ENCODE measurements at regions not wholly inside any gene's neighbourhood (a gene's known extent, or its start where the extent isn't known, plus 50 kb on each side); places are given as distances from the start of the nearest gene placed in this dataset.

- Mint-ChIP-seq H3K4me3 (no peak overlapping the region), H3K9me3 (peaks cover 11 to 50% (median 32%) of the 10 kb centered on the region in 9 donors), H3K27me3 (no peaks in the 10 kb centered on the region), H3K27ac (peak overlapping the region in 1 of 10 donors; percentile 46), H3K4me1 (peaks cover 0 to under 1% (median 0%) of the 10 kb centered on the region in 4 donors), H3K36me3 (peaks cover 31 to 59% (median 48%) of the 10 kb centered on the region in 3 donors)
- POLR2A ChIA-PET: no interaction called here
- ATAC-seq: no peak
- DNase-seq: no peak
Observed at GRCh38 chr4:128403586-128403985, 116.0 kb upstream of the PGRMC2 start.

DNA sequence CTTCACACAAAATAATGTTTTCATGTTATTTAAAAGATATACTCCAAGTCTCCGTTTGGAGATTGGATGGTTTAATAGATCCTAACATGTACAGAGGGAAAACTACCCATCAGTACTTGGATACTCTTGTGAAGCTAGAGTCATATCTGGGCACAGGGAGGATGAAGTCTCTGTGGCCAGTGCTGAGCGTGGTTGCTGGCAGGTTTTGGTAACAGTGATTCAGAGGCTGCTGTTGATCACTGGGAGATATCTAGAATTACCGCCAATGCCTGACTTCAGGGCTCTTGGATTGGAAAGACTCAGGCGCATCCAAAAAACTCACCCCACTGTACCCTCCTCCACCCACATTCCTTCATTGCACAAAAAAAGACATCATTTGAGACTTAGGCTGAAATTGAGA, 107.2 kb upstream of the PGRMC2 start:
- POLR2A ChIA-PET: no interaction called here
- Mint-ChIP-seq H3K4me3 (no peak overlapping the region), H3K9me3 (peaks cover 0 to 16% (median 3%) of the 10 kb centered on the region in 9 donors), H3K36me3 (peaks cover under 1 to 10% (median 4%) of the 10 kb centered on the region in 3 donors), H3K4me1 (peaks cover 0 to 2% (median 0%) of the 10 kb centered on the region in 4 donors), H3K27ac (no peak overlapping the region), H3K27me3 (no peaks in the 10 kb centered on the region)
- no peak for ATAC-seq
- DNase-seq: no peak

DNA sequence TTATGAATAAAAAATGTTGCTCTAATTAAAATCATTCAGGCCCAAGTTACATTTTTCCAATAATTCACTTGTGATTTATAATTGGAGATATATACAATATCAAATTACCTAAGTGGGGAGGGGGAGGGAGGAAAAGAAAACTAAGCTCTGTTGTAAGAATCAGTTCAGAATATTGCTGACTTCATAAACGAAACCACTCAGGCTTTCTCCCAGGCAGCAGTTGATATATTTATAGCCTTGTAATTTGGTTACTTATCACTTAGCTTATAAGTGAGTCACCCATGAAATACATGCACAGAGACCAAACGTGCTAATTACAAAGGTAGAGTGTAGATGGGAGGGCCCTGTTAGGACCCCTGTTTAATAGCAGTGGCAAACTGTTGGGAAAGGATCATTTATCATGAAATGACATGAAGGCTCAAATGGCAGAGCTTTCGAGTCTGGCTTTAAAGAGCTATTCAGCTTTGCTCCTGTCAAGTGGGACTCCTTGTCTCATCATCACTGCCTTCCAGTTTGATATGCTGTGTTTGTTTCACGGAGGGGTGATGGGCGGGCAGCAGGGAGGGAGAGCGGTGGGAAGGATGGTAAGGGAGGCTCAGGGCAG, 105.6 kb upstream of the PGRMC2 start:
- Mint-ChIP-seq H3K4me3 (no peak overlapping the region), H3K9me3 (peaks cover 0 to 11% (median 2%) of the 10 kb centered on the region in 9 donors), H3K27ac (no peak overlapping the region), H3K36me3 (peaks cover 0 to 3% (median 2%) of the 10 kb centered on the region in 3 donors), H3K4me1 (peaks cover 0 to 2% (median 0%) of the 10 kb centered on the region in 4 donors), H3K27me3 (no peaks in the 10 kb centered on the region)
- POLR2A ChIA-PET: no interaction called here
- no peak for ATAC-seq
- DNase-seq: no peak

DNA sequence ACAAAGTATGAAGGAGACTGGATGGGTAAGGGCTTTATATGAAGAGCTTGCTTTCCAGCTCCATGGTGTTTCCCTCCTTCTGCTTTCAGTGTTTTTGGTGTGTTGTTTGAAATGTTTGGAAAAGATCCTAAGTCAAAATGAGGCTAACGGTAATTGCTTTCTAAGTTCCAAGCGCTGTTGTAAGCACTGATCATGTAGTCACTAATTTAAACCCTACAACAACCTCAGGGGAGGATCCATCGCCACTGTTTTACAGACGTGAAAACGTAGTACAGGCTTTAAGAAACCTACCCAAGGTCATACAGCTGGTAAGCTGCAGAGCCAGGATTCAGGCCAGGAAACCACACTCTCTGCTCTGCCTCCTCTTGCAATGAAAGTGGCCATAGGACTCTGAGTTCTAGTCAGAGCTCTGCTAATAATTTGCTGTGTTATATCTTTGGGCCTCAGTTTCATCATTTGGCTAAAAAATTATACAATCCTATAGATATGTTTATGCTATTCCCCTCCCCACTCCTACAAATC, 102.9 kb upstream of the PGRMC2 start:
- POLR2A ChIA-PET: no interaction called here
- Mint-ChIP-seq H3K4me1 (peaks cover 0 to 2% (median 0%) of the 10 kb centered on the region in 4 donors), H3K27ac (no peak overlapping the region), H3K36me3 (no peaks in the 10 kb centered on the region), H3K4me3 (no peak overlapping the region), H3K9me3 (no peaks in the 10 kb centered on the region), H3K27me3 (no peaks in the 10 kb centered on the region)
- no peak for DNase-seq
- ATAC-seq: no peak

GRCh38 chr4:128388796-128389195, 101.2 kb upstream of the PGRMC2 start:
- Mint-ChIP-seq H3K4me1 (peaks cover 0 to 2% (median 0%) of the 10 kb centered on the region in 4 donors), H3K4me3 (no peak overlapping the region), H3K27me3 (no peaks in the 10 kb centered on the region), H3K36me3 (no peaks in the 10 kb centered on the region), H3K9me3 (no peaks in the 10 kb centered on the region), H3K27ac (no peak overlapping the region)
- ATAC-seq (no peak), DNase-seq (no peak)
- POLR2A ChIA-PET: no interaction called here

DNA sequence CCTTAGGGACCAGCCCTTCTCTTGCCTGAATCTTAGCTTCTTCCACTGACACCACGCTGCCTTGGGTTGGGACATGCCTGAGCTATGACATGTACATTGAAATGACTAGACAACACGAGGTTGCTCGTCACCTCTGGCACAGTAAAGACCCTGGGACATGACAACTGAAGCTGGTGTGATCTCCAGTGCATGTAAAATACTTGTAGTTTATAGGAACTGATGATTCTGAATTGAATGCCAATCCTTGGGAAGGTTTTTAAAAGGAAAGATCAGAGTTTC, 100.7 kb upstream of the PGRMC2 start:
- no peaks in the 10 kb centered on the region for H3K36me3 Mint-ChIP-seq
- POLR2A ChIA-PET: no interaction called here
- ATAC-seq (no peak), DNase-seq (no peak)
- H3K4me3 Mint-ChIP-seq: no peak overlapping the region
- peaks cover 0 to 2% (median 0%) of the 10 kb centered on the region in 4 donors for H3K4me1 Mint-ChIP-seq
- H3K27me3 Mint-ChIP-seq: no peaks in the 10 kb centered on the region
- H3K9me3 Mint-ChIP-seq: no peaks in the 10 kb centered on the region
- H3K27ac Mint-ChIP-seq: no peak overlapping the region

DNA sequence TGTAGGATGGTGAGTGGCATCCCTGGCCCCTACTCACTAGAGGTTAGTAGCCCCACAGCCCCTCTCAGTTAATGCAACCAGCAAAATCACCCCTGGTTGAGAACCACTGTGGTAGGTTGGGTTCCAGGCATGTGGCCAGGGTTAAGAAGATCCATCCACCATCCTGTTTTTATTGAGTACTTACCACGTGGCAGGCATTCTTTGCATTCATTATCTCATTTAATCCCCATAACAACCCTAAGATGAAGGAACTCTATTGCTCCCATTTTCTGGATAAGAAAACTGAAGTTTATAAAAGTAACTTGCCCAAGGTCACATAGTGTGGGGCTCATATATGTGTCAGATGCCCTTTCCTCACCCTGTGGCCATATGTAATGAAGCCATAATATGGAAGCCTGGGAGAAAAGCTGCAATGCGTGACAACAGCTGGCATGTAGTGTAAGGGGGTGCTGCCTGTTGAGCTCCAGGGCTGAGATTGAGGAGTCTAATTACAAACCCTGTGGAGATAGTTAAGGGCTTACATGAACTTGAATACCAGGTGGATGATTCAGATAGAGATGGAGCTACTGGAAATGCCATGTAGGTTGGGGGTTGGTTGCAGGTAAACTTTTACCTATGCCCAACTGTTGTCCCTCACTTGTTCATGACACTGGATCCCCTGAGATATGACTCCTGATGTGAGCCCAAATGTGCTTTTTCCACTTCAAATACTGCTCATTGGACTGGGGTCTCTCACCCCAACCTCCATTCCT, 100.2 kb upstream of the PGRMC2 start:
- Mint-ChIP-seq H3K4me1 (peaks cover 0 to 2% (median 0%) of the 10 kb centered on the region in 4 donors), H3K27me3 (no peaks in the 10 kb centered on the region), H3K27ac (no peak overlapping the region), H3K4me3 (no peak overlapping the region), H3K36me3 (no peaks in the 10 kb centered on the region), H3K9me3 (no peaks in the 10 kb centered on the region)
- POLR2A ChIA-PET: no interaction called here
- DNase-seq: no peak
- no peak for ATAC-seq

DNA sequence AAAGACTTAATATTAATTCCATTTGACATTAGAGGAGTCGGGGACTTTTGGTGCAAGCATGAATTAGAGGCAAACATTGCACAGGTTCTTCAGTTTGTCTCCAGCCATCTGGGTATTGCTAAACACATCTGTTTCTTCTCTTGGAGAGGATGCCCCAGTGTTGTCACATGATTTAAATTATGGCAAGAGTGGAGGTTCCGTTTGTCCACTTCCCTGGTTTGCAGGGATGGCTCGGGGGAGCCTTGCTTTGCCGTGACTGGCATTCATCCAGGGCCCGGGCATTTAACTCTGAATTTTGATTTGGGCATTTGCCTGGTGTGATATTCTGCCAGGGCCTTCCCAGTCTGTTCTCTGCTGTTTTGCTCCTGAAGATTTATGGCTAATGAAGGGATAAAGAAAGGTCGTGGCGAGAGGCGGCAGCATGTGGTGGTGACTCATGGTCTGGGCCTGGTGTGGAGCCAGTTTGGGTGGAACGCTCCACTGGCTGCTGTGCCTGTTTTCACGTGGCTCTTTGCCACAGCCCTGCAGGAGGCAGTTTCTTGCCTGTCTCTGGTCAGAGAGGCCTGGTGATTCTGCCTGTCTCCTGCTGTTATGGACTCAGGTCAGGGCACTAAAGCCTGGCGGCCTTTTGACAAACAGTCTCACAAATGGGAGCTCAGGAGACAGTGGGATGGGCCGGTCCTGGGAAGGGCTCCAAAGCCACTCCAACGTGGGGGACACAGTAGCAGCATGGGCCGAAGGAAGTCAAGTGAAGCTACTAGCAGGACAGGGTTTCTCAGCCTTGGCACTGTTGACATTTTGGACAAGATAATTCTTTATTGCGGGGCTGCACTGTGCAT, 99.4 kb upstream of the PGRMC2 start:
- Mint-ChIP-seq H3K9me3 (no peaks in the 10 kb centered on the region), H3K27me3 (no peaks in the 10 kb centered on the region), H3K36me3 (peaks cover 0 to 6% (median 0%) of the 10 kb centered on the region in 3 donors), H3K4me1 (peaks cover 0 to 2% (median 0%) of the 10 kb centered on the region in 4 donors), H3K27ac (no peak overlapping the region), H3K4me3 (no peak overlapping the region)
- POLR2A ChIA-PET: no interaction called here
- ATAC-seq: no peak
- no peak for DNase-seq

DNA sequence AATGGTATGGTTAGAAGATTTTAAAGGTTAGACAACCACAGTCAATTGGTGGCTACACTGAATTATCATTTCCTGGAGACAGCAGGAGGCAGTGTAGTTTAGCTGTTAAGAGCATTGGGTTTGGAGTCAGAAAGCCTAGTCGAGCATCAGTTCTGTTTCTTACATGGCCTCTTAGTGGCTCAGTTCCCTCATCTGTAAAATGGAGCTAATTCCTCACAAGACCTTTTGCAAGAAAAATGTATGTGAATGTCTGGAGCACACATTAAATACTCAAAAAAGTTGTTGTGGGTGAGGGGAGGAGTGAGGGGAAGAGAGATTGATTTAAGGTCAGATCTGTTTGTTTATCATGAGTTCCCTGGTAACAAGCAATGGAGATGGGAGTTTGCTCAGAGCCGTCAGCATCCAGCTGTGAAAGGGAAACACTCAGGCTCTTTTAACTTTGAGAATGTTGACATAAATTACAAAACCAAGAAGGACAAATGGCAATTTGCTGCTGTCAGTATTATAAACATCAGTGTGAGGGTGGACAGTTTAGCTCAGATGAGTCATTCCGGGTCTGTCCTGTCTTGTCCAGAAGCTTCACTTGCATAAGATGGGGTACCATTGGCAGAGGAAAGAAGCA, 98.2 kb upstream of the PGRMC2 start:
- no peak for ATAC-seq
- DNase-seq: no peak

DNA sequence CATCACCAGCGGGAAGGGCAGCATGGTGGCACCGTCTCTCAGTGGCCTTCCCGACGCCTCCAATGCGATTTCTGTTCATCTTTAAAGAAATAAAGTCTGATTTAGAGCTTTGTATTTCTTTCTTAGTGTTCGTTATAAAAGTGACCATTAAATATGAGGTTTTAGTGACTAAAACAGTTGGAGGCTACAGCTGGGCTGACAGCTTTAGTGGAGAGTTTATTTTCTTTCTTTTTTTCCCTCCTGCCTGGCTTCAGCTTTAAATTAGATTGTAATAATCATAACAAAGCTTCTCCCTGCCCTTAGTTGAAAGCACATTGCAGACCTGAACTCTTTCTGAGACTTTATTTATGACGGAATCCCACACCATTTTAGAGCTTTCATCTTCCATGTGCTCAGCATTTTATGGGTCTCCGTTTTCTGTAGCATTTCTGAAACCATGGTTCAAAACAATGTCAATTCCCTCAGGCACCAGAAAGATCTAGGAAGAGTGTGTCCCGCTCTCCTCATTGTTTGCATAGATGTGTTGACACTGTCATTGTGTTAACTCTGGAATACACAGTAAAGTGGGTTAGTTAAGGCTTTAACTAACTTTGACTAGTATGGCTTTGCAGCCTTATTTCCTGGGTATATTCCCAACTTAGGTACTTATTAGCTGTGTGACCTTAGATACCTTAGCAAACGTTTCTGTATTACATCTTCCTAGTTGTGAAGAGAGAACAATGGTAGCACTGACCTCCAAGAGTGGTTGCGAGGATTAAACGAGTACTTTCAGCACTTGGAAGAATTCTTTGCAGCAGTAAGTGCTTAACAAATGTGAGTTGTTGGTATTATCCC, 97.4 kb upstream of the PGRMC2 start:
- ATAC-seq (no peak), DNase-seq (no peak)
- H3K36me3 Mint-ChIP-seq: peaks cover 0 to 6% (median 0%) of the 10 kb centered on the region in 3 donors
- no peaks in the 10 kb centered on the region for H3K27me3 Mint-ChIP-seq
- H3K4me3 Mint-ChIP-seq: no peak overlapping the region
- no peak overlapping the region for H3K27ac Mint-ChIP-seq
- H3K4me1 Mint-ChIP-seq: peaks cover 0 to 6% (median 3%) of the 10 kb centered on the region in 4 donors
- no peaks in the 10 kb centered on the region for H3K9me3 Mint-ChIP-seq
- POLR2A ChIA-PET: no interaction called here

More for the DNA sequence above, 98.2 kb upstream of the PGRMC2 start:
- Mint-ChIP-seq H3K4me1 (peaks cover 0 to 2% (median under 1%) of the 10 kb centered on the region in 4 donors), H3K9me3 (no peaks in the 10 kb centered on the region), H3K27ac (no peak overlapping the region), H3K27me3 (no peaks in the 10 kb centered on the region), H3K36me3 (peaks cover 0 to 6% (median 0%) of the 10 kb centered on the region in 3 donors), H3K4me3 (no peak overlapping the region)
- POLR2A ChIA-PET: no interaction called here

DNA sequence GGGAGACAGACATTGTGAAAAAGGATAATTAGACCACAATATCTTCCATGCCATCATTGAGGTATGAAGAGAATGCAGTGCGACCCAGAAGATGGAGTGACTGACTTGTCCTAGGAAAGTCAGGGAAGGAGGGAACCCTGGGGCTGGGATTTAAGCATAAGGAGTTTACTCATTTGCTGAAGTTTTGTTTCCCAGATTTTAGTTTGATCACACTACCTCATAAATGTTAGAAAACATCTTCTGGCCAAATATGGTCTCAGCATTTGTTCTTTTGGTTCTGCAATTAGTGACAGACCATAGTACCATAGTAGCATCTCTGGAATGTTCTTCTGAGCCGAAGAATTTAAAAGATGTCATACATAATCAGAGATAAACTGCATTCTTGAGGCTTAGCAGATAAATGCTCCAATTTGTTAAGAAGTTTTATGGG, 96.5 kb upstream of the PGRMC2 start:
- no peak overlapping the region for H3K4me3 Mint-ChIP-seq
- DNase-seq: no peak
- ATAC-seq: no peak

More for the DNA sequence above, 96.5 kb upstream of the PGRMC2 start:
- H3K36me3 Mint-ChIP-seq: peaks cover 0 to 6% (median under 1%) of the 10 kb centered on the region in 3 donors
- H3K27me3 Mint-ChIP-seq: no peaks in the 10 kb centered on the region
- POLR2A ChIA-PET: no interaction called here
- peaks cover 0 to 6% (median 2%) of the 10 kb centered on the region in 4 donors for H3K4me1 Mint-ChIP-seq
- peaks cover 0 to under 1% (median 0%) of the 10 kb centered on the region in 9 donors for H3K9me3 Mint-ChIP-seq
- H3K27ac Mint-ChIP-seq: no peak overlapping the region

Data from naive thymus-derived CD8-positive, alpha-beta T cell (primary cell).